ENCODE measurements at regions not wholly inside any gene's neighbourhood (a gene's known extent, or its start where the extent isn't known, plus 50 kb on each side); places are given as distances from the start of the nearest gene placed in this dataset.

DNA sequence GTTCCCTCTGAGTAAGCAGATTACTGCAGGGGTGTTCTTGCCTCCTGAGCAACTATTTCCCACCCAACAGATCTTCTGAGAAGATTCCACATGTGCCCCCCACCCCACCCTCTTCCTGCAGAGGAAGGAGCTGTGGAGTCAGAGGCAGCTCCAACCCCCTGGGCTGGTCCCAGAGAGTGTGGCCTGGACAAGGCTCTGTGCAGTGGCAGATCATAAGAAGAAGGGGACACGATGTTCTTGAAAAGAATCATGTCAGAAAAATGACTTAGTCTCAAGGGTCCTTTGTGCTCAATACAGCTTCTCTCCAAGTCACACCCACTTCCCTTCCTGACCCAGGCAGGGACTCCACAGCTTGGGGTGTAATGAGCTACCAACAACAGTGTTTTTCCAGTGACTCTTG, 95.2 kb downstream of the SYF2 start:
- TF ChIP-seq TCF4 (CRISPR knock-in tag; IDR thresholded peaks at IDR 0.05; ENCODE audit: borderline replicate concordance), result no peak
- no peak for TF ChIP-seq ZNF70 (CRISPR knock-in tag; IDR thresholded peaks at IDR 0.05)
- no peak for TF ChIP-seq PPARA (CRISPR knock-in tag; IDR thresholded peaks at IDR 0.05; ENCODE audit: borderline replicate concordance)
- TF ChIP-seq ESRRG (CRISPR knock-in tag; IDR thresholded peaks at IDR 0.05), result no peak
- TF ChIP-seq, protein P1, sequence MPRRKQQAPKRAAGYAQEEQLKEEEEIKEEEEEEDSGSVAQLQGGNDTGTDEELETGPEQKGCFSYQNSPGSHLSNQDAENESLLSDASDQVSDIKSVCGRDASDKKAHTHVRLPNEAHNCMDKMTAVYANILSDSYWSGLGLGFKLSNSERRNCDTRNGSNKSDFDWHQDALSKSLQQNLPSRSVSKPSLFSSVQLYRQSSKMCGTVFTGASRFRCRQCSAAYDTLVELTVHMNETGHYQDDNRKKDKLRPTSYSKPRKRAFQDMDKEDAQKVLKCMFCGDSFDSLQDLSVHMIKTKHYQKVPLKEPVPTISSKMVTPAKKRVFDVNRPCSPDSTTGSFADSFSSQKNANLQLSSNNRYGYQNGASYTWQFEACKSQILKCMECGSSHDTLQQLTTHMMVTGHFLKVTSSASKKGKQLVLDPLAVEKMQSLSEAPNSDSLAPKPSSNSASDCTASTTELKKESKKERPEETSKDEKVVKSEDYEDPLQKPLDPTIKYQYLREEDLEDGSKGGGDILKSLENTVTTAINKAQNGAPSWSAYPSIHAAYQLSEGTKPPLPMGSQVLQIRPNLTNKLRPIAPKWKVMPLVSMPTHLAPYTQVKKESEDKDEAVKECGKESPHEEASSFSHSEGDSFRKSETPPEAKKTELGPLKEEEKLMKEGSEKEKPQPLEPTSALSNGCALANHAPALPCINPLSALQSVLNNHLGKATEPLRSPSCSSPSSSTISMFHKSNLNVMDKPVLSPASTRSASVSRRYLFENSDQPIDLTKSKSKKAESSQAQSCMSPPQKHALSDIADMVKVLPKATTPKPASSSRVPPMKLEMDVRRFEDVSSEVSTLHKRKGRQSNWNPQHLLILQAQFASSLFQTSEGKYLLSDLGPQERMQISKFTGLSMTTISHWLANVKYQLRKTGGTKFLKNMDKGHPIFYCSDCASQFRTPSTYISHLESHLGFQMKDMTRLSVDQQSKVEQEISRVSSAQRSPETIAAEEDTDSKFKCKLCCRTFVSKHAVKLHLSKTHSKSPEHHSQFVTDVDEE (CRISPR knock-in tag; IDR thresholded peaks at IDR 0.05), result no peak
- no peak for TF ChIP-seq CSDC2 (CRISPR knock-in tag; IDR thresholded peaks at IDR 0.05)
- no peak for TF ChIP-seq ZNF8 (CRISPR knock-in tag; IDR thresholded peaks at IDR 0.05)
- no peak for ATAC-seq

- ATAC-seq, result no peak
- TF ChIP-seq ZC3H10 (CRISPR knock-in tag; IDR thresholded peaks at IDR 0.05) (no peak), ARNTL (CRISPR knock-in tag; IDR thresholded peaks at IDR 0.05; ENCODE audit: borderline replicate concordance, low read depth) (no peak)
- TF ChIP-seq, protein P2, sequence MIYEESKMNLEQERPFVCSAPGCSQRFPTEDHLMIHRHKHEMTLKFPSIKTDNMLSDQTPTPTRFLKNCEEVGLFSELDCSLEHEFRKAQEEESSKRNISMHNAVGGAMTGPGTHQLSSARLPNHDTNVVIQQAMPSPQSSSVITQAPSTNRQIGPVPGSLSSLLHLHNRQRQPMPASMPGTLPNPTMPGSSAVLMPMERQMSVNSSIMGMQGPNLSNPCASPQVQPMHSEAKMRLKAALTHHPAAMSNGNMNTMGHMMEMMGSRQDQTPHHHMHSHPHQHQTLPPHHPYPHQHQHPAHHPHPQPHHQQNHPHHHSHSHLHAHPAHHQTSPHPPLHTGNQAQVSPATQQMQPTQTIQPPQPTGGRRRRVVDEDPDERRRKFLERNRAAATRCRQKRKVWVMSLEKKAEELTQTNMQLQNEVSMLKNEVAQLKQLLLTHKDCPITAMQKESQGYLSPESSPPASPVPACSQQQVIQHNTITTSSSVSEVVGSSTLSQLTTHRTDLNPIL (CRISPR knock-in tag; IDR thresholded peaks at IDR 0.05; ENCODE audit: low read depth), result no peak
Observed at GRCh38 chr1:25135909-25136308, 96.4 kb downstream of the SYF2 start.

- no peak for ATAC-seq
Observed at GRCh38 chr1:25134801-25135461, 97.4 kb downstream of the SYF2 start.

DNA sequence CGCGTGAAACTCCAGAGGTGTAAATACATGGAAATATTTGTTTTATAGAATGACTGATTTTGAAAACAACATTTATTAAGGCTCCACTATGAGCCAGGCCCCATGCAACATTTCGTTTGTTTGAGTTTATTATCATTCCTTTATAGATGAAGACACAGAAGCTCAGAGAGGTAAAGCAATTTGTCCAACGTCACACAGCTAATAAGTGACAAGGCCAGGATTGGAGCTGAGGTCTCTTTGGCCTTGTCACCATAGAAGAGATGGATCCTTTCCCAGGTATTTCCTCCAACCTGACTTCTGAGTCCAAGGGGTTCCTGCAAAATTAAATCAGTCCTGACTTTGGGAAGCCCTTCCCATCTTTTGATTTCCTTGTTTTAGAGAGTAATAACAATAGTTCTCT, 98.0 kb downstream of the SYF2 start:
- TF ChIP-seq POU6F1 (CRISPR knock-in tag; IDR thresholded peaks at IDR 0.05; ENCODE audit: borderline replicate concordance, low read depth), result no peak
- TF ChIP-seq ISL1 (CRISPR knock-in tag; IDR thresholded peaks at IDR 0.05), result no peak
- TF ChIP-seq SNAI2 (CRISPR knock-in tag; IDR thresholded peaks at IDR 0.05), result no peak
- no peak for TF ChIP-seq ZNF8 (CRISPR knock-in tag; IDR thresholded peaks at IDR 0.05)
- TF ChIP-seq, protein P1 (CRISPR knock-in tag; IDR thresholded peaks at IDR 0.05), result no peak
- no peak for TF ChIP-seq BACH2 (CRISPR knock-in tag; IDR thresholded peaks at IDR 0.05; ENCODE audit: borderline replicate concordance)
- no peak for TF ChIP-seq ESRRG (CRISPR knock-in tag; IDR thresholded peaks at IDR 0.05)
- no peak for TF ChIP-seq ZNF565 (CRISPR knock-in tag; conservative IDR thresholded peaks at IDR 0.05; ENCODE audit: low read depth)
- TF ChIP-seq ARNTL (CRISPR knock-in tag; IDR thresholded peaks at IDR 0.05; ENCODE audit: borderline replicate concordance, low read depth), result no peak
- no peak for TF ChIP-seq RARB (CRISPR knock-in tag; IDR thresholded peaks at IDR 0.05)
- ATAC-seq, result no peak

More at GRCh38 chr1:25134801-25135461, 97.4 kb downstream of the SYF2 start:
- no peak for TF ChIP-seq ZNF565 (CRISPR knock-in tag; conservative IDR thresholded peaks at IDR 0.05; ENCODE audit: low read depth)
- no peak for TF ChIP-seq ZNF8 (CRISPR knock-in tag; IDR thresholded peaks at IDR 0.05)
- TF ChIP-seq ARNTL (CRISPR knock-in tag; IDR thresholded peaks at IDR 0.05; ENCODE audit: borderline replicate concordance, low read depth), result no peak
- TF ChIP-seq OSR1 (CRISPR knock-in tag; IDR thresholded peaks at IDR 0.05), result no peak
- TF ChIP-seq, protein P1 (CRISPR knock-in tag; IDR thresholded peaks at IDR 0.05), result no peak
